PC-9 (cell line): ENCODE measurements at regions not wholly inside any gene's neighbourhood (a gene's known extent, or its start where the extent isn't known, plus 50 kb on each side); places are given as distances from the start of the nearest gene placed in this dataset.
"Not testable (repeated sequence)": the region's sequence is repeated elsewhere in the genome, so short reads cannot be mapped to it uniquely, and the experiment has no call there.

Experiments
- BruUV-seq: library from RNA; stranded (reverse); fragments of 400-500 nt; replicated peaks from 2 replicates; lab custom pipeline; 2021; lab: Mats Ljungman, UMichigan
- CTCF ChIA-PET: fragments of 300-600 bp; sonication (Branson Sonifier 250); formaldehyde crosslinking; loops from one replicate; lab custom pipeline; 2022; ENCODE audit warnings: antibody characterized with exemption; lab: Charles Lee
- POLR2A ChIA-PET: fragments of 300-600 bp; sonication (Branson Sonifier 250); formaldehyde crosslinking; loops from one replicate; lab custom pipeline; 2022; ENCODE audit warnings: antibody characterized with exemption; ENCODE audit not compliant: unreplicated experiment; lab: Charles Lee
- DNase-seq, 2 experiments: peaks; one replicate each; pipeline versions ENCODE4 v3.0.0 to v3.0.0-alpha.2; 2015 to 2022; ENCODE audit warnings: mixed read lengths in 1 of 2
- H2AFZ ChIP-seq: fragments of 200-600 bp; sonication (generic); 2 replicates; pipeline ENCODE4 v1.8.1; 2017; ENCODE audit warnings: antibody characterized with exemption
- H3F3A ChIP-seq: fragments of 200-600 bp; sonication (generic); 2 replicates; pipeline ENCODE4 v1.8.1; 2017; ENCODE audit warnings: antibody characterized with exemption, mild to moderate bottlenecking, low read depth; ENCODE audit not compliant: insufficient read depth
- H3K27ac ChIP-seq: fragments of 200-600 bp; sonication (generic); 2 replicates; pipeline ENCODE4 v1.6.1; 2016; ENCODE audit warnings: mixed run types
- H3K27me3 ChIP-seq: fragments of 200-600 bp; sonication (generic); 2 replicates; pipeline ENCODE4 v1.6.1; 2016; ENCODE audit warnings: low read depth, mixed run types; ENCODE audit not compliant: insufficient read depth
- H3K36me3 ChIP-seq: fragments of 200-600 bp; sonication (generic); 2 replicates; pipeline ENCODE4 v1.6.1; 2016; ENCODE audit warnings: low read depth, mixed run types
- H3K4me1 ChIP-seq: fragments of 200-600 bp; sonication (generic); replicated peaks from 2 replicates; pipeline ENCODE4 v1.6.1; 2016; ENCODE audit warnings: mixed run types; ENCODE audit not compliant: insufficient read depth
- H3K4me2 ChIP-seq: fragments of 200-600 bp; sonication (generic); 2 replicates; pipeline ENCODE4 v1.6.1; 2017; ENCODE audit warnings: mixed run types
- H3K4me3 ChIP-seq: fragments of 200-600 bp; sonication (generic); 2 replicates; pipeline ENCODE4 v1.6.1; 2016; ENCODE audit warnings: mixed run types
- H3K79me2 ChIP-seq: fragments of 200-600 bp; sonication (generic); 2 replicates; pipeline ENCODE4 v1.6.1; 2017; ENCODE audit warnings: low read depth, mixed run types
- H3K9me2 ChIP-seq: fragments of 200-600 bp; sonication (generic); 2 replicates; pipeline ENCODE4 v1.8.1; 2017; ENCODE audit warnings: mild to moderate bottlenecking; ENCODE audit not compliant: insufficient read depth
- H3K9me3 ChIP-seq: fragments of 200-600 bp; sonication (generic); 2 replicates; pipeline ENCODE4 v1.8.1; 2016; ENCODE audit warnings: low read depth; ENCODE audit not compliant: insufficient read depth
- H4K20me1 ChIP-seq: fragments of 200-600 bp; sonication (generic); 2 replicates; pipeline ENCODE4 v1.8.1; 2017; ENCODE audit not compliant: insufficient read depth
- EZH2 ChIP-seq: fragments of 200-600 bp; sonication (generic); IDR thresholded peaks from 2 replicates; pipeline ENCODE4 v1.8.0; 2017; ENCODE audit warnings: antibody characterized with exemption, low read depth
- intact Hi-C: fragments of 100-400 bp; cut with micrococcal nuclease; formaldehyde crosslinking; loops from one replicate; pipeline ENCODE4 v1.10.0; 2022; ENCODE audit not compliant: unreplicated experiment
- TF ChIP-seq, protein P1 (sequence below): fragments of 200-600 bp; sonication (generic); conservative IDR thresholded peaks from 2 replicates; pipeline ENCODE4 v1.6.1; 2017; ENCODE audit warnings: mixed run types, antibody characterized with exemption, mild to moderate bottlenecking, moderate library complexity

DNA sequence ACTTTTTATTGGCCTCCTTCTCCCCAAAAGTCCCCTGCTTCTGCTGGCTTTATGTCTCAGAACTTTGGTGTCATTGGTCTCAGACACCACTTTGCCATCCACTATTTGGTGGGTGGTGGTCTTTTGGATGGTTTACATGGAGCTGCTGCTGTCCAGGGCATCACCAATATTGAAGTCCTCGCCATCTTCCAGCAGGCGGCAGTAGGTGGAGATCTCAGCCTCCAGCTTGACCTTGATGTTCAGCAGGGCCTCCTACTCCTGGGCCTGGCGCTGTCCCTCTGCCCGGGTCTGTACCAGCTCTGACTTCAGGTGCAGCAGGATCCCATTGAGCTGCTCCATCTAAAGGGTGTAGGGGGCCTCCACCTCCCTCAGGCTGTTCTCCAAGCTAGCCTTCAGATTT lies 148.4 kb upstream of the FOXA2 start:
- Histone ChIP-seq H3K9me2 (no peaks in the 10 kb centered on the region), H3K27me3 (no peaks in the 10 kb centered on the region), H3K9me3 (no peaks in the 10 kb centered on the region), H4K20me1 (no peaks in the 10 kb centered on the region), H3K4me1 (peaks cover 20% of the 10 kb centered on the region), H2AFZ (no peak overlapping the region), H3K4me3 (no peak overlapping the region), H3K27ac (no peak overlapping the region), H3K79me2 (no peaks in the 10 kb centered on the region), H3K4me2 (no peak overlapping the region), H3K36me3 (no peaks in the 10 kb centered on the region), H3F3A (peaks cover 9% of the 10 kb centered on the region; the same call in 1 of the 2 replicates)
- TF ChIP-seq, protein P1, sequence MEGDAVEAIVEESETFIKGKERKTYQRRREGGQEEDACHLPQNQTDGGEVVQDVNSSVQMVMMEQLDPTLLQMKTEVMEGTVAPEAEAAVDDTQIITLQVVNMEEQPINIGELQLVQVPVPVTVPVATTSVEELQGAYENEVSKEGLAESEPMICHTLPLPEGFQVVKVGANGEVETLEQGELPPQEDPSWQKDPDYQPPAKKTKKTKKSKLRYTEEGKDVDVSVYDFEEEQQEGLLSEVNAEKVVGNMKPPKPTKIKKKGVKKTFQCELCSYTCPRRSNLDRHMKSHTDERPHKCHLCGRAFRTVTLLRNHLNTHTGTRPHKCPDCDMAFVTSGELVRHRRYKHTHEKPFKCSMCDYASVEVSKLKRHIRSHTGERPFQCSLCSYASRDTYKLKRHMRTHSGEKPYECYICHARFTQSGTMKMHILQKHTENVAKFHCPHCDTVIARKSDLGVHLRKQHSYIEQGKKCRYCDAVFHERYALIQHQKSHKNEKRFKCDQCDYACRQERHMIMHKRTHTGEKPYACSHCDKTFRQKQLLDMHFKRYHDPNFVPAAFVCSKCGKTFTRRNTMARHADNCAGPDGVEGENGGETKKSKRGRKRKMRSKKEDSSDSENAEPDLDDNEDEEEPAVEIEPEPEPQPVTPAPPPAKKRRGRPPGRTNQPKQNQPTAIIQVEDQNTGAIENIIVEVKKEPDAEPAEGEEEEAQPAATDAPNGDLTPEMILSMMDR: no peak
- TF ChIP-seq EZH2: no peak
- no peak for DNase-seq
- intact Hi-C loops: no loop called here
- no TSS peak for BruUV-seq
- ChIA-PET CTCF (no interaction called here), POLR2A (no interaction called here)

DNA sequence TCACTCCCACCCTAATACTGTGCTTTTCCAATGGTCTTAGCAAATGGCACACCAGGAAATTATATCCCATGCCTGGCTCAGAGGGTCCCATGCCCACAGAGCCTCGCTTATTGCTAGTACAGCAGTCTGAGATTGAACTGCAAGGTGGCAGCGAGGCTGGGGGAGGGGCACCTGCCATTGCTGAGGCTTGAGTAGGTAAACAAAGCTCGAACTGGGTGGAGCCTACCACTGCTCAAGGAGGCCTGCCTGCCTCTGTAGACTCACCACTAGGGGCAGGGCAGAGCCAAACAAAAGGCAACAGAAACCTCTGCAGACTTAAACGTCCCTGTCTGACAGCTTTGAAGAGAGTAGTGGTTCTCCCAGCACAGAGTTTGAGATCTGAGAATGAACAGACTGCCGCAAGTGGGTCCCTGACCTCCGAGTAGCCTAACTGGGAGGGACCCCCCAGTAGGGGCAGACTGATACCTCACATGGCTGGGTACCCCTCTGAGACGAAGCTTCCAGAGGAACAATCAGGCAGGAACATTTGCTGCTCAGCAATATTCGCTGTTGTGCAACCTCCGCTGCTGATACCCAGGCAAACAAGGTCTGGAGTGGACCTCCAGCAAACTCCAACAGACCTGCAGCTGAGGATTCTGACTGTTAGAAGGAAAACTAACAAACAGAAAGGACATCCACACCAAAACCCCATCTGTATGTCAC lies 150.7 kb upstream of the FOXA2 start:
- CTCF ChIA-PET: interaction anchor here (0.6 kb wide), 1 partner anchor 615 kb away, joined by 6 read pairs; no protein-coding TSS in a partner anchor
- H3K27me3 ChIP-seq, H3K4me1 ChIP-seq, H3F3A ChIP-seq, H3K27ac ChIP-seq, H2AFZ ChIP-seq, H4K20me1 ChIP-seq, H3K4me3 ChIP-seq, BruUV-seq, POLR2A ChIA-PET, intact Hi-C loops, H3K9me3 ChIP-seq, H3K9me2 ChIP-seq, H3K79me2 ChIP-seq, H3K36me3 ChIP-seq: not testable (repeated sequence)
- H3K4me2 ChIP-seq: 0 out of 2 replicates have a peak overlapping the region, but pooled peaks have one; percentile 16
- TF ChIP-seq, protein P1: peak; percentile 71
- DNase-seq: peak in 1 of 2 experiments; percentile 53

DNA sequence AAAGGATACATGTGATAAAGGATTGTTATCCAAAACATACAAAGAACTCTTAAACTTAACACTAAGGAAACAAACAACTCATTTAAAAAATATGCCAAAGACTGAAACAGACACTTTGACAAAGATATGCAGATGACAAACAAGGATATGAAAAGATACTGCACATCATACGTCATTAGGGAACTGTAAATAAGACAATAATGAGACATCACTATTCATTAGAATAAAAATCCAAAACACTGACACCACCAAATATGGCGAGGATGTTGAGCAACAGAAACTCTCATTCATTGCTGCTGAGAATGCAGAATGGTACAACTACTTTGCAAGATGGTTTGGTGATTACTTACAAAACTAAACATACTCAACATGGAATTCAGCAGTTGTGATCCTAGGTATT lies 156.5 kb upstream of the FOXA2 start:
- ChIA-PET POLR2A (no interaction called here), CTCF (no interaction called here)
- Histone ChIP-seq H3K27me3 (no peaks in the 10 kb centered on the region), H3K4me2 (no peak overlapping the region), H4K20me1 (no peaks in the 10 kb centered on the region), H2AFZ (no peak overlapping the region), H3K79me2 (no peaks in the 10 kb centered on the region), H3K9me2 (no peaks in the 10 kb centered on the region), H3K4me3 (no peak overlapping the region), H3K4me1 (no peaks in the 10 kb centered on the region), H3K27ac (no peak overlapping the region), H3F3A (no peaks in the 10 kb centered on the region), H3K36me3 (no peaks in the 10 kb centered on the region), H3K9me3 (no peaks in the 10 kb centered on the region)
- no TSS peak for BruUV-seq
- TF ChIP-seq EZH2: no peak
- TF ChIP-seq, protein P1: no peak
- intact Hi-C loops: no loop called here
- no peak for DNase-seq
